Lung (tissue), 11 donors: ENCODE measurements at regions not wholly inside any gene's neighbourhood (a gene's known extent, or its start where the extent isn't known, plus 50 kb on each side); places are given as distances from the start of the nearest gene placed in this dataset.

Experiments used
- ATAC-seq: fragments of 200-7000 bp; cut with Tn5 transposase; one replicate; pipeline ENCODE4 v1.9.1; 2020; ENCODE audit warnings: moderate number of reproducible peaks; ENCODE audit not compliant: insufficient read depth, low FRiP score
- DNase-seq, 3 donors: peaks; one replicate each; pipeline ENCODE4 v3.0.0-alpha.2; 2013 to 2017
- H3K27ac ChIP-seq, 2 donors: one replicate each; pipeline ENCODE4 v1.5.1; 2013; ENCODE audit warnings: mild to moderate bottlenecking in 2 of 2, moderate library complexity in 2 of 2, control low read depth in 1 of 2, inconsistent platforms in 1 of 2, low read depth in 1 of 2, low read length in 1 of 2
- H3K27me3 ChIP-seq, 3 donors: one replicate each; pipeline ENCODE4 v1.5.1; 2013; ENCODE audit warnings: low read length in 2 of 3; ENCODE audit not compliant: control insufficient read depth in 3 of 3, insufficient read depth in 3 of 3
- H3K36me3 ChIP-seq, 4 donors: one replicate each; pipeline ENCODE4 v1.5.1; 2013; ENCODE audit warnings: low read length in 4 of 4, mild to moderate bottlenecking in 1 of 4, moderate library complexity in 1 of 4; ENCODE audit not compliant: control insufficient read depth in 4 of 4, insufficient read depth in 4 of 4
- H3K4me1 ChIP-seq, 5 donors: one replicate each; pipeline ENCODE4 v1.5.1; 2013; ENCODE audit warnings: low read length in 5 of 5, mild to moderate bottlenecking in 2 of 5, moderate library complexity in 1 of 5; ENCODE audit not compliant: control insufficient read depth in 5 of 5, insufficient read depth in 5 of 5
- H3K4me3 ChIP-seq: one replicate; pipeline ENCODE4 v1.5.1; 2013; ENCODE audit warnings: mild to moderate bottlenecking, control low read depth, moderate library complexity
- H3K9ac ChIP-seq, 2 donors: one replicate each; pipeline ENCODE4 v1.5.1; 2013; ENCODE audit warnings: low read length in 2 of 2, control low read depth in 1 of 2; ENCODE audit not compliant: insufficient read depth in 1 of 2
- H3K9me3 ChIP-seq, 4 donors: one replicate each; pipeline ENCODE4 v1.5.1; 2013; ENCODE audit warnings: low read length in 3 of 4, mild to moderate bottlenecking in 1 of 4, moderate library complexity in 1 of 4; ENCODE audit not compliant: control insufficient read depth in 4 of 4, insufficient read depth in 3 of 4
- WGBS, 2 donors: extraction: QIAGEN DNeasy Blood & Tissue Kit; methylation state at CpG; one replicate each; pipeline ENCODE4 v1.1.7; 2013; 5-methylcytosine and 5-hydroxymethylcytosine counted together
- TF ChIP-seq, protein P1 (sequence below): IDR thresholded peaks from 2 replicates; pipeline ENCODE4 v1.5.1; 2012; ENCODE audit warnings: mild to moderate bottlenecking; ENCODE audit errors: control extremely low read depth, extremely low read depth
- donor health status: control.
- donor health status: control.
- donor health status: Bipolar disorder and iron deficiency.
- donor health status: healthy.
- donor health status: DM: yes; HTN: yes; CAD: no.

- H3K4me1 ChIP-seq: no peaks in the 10 kb centered on the region
- WGBS, 2 donors: 86 to 92% methylated on average over 1 of the region's 1 CpG
- H3K4me3 ChIP-seq: no peak overlapping the region
- no peak overlapping the region for H3K9ac ChIP-seq
- no peak for DNase-seq
- no peaks in the 10 kb centered on the region for H3K27me3 ChIP-seq
- H3K27ac ChIP-seq: no peak overlapping the region
- H3K9me3 ChIP-seq: no peaks in the 10 kb centered on the region
- ATAC-seq: no peak
- H3K36me3 ChIP-seq: no peaks in the 10 kb centered on the region
- TF ChIP-seq, protein P1, sequence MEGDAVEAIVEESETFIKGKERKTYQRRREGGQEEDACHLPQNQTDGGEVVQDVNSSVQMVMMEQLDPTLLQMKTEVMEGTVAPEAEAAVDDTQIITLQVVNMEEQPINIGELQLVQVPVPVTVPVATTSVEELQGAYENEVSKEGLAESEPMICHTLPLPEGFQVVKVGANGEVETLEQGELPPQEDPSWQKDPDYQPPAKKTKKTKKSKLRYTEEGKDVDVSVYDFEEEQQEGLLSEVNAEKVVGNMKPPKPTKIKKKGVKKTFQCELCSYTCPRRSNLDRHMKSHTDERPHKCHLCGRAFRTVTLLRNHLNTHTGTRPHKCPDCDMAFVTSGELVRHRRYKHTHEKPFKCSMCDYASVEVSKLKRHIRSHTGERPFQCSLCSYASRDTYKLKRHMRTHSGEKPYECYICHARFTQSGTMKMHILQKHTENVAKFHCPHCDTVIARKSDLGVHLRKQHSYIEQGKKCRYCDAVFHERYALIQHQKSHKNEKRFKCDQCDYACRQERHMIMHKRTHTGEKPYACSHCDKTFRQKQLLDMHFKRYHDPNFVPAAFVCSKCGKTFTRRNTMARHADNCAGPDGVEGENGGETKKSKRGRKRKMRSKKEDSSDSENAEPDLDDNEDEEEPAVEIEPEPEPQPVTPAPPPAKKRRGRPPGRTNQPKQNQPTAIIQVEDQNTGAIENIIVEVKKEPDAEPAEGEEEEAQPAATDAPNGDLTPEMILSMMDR: no peak
Observed at GRCh38 chr1:87894062-87894461, 565.4 kb downstream of the LMO4 start.

- H3K27ac ChIP-seq: no peak overlapping the region
- TF ChIP-seq, protein P1: no peak
- H3K36me3 ChIP-seq: no peaks in the 10 kb centered on the region
- no peaks in the 10 kb centered on the region for H3K9me3 ChIP-seq
- H3K4me3 ChIP-seq: no peak overlapping the region
- H3K27me3 ChIP-seq: no peaks in the 10 kb centered on the region
- no peak overlapping the region for H3K9ac ChIP-seq
- DNase-seq: no peak
- ATAC-seq: no peak
- 50 to 51% methylated on average over 1 of the region's 1 CpG for WGBS, 2 donors
- H3K4me1 ChIP-seq: peaks cover 0 to 6% (median 0%) of the 10 kb centered on the region in 5 donors
Observed at GRCh38 chr1:87897481-87897880, 568.8 kb downstream of the LMO4 start.

GRCh38 chr1:87898431-87898830 lies 569.8 kb downstream of the LMO4 start:
- WGBS, 2 donors: 71 to 73% methylated on average over 4 of the region's 4 CpGs
- Histone ChIP-seq H3K4me1 (peaks cover 0 to 16% (median 3%) of the 10 kb centered on the region in 5 donors), H3K27me3 (no peaks in the 10 kb centered on the region), H3K27ac (no peak overlapping the region), H3K9ac (no peak overlapping the region), H3K4me3 (no peak overlapping the region), H3K9me3 (no peaks in the 10 kb centered on the region), H3K36me3 (no peaks in the 10 kb centered on the region)
- ATAC-seq (no peak), DNase-seq (no peak)
- TF ChIP-seq, protein P1: no peak

GRCh38 chr1:87899017-87899416 lies 570.3 kb downstream of the LMO4 start:
- no peaks in the 10 kb centered on the region for H3K27me3 ChIP-seq
- H3K9ac ChIP-seq: no peak overlapping the region
- no peak overlapping the region for H3K27ac ChIP-seq
- no peaks in the 10 kb centered on the region for H3K36me3 ChIP-seq
- 39 to 43% methylated on average over 2 of the region's 2 CpGs for WGBS, 2 donors
- TF ChIP-seq, protein P1: no peak
- H3K4me3 ChIP-seq: no peak overlapping the region
- H3K9me3 ChIP-seq: no peaks in the 10 kb centered on the region
- ATAC-seq (no peak), DNase-seq (no peak)
- peaks cover 0 to 16% (median 6%) of the 10 kb centered on the region in 5 donors for H3K4me1 ChIP-seq
